ENCODE measurements at regions not wholly inside any gene's neighbourhood (a gene's known extent, or its start where the extent isn't known, plus 50 kb on each side); places are given as distances from the start of the nearest gene placed in this dataset.

DNA sequence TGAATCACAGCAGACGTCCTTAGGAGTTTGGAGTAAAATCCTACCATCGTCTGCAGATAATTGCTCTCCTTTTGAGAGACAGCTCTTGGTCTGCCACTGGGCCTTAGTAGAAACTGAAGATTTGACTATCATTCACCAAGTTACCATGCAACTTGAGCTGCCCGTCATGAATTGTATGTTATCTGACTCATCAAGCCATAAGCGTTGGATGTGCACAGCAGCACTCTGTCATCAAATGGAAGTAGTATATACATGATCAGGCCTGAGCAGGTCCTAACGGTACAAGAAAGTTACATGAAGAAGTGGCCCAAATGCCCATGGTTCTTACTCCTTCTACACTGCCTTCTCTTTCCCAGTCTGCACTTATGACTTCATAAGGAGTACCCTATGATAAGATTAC, 317.8 kb downstream of the GPATCH2 start:
- H2BK120ac ChIP-seq (ENCODE audit: low read depth, low read length): no peak overlapping the region
- H3K27ac ChIP-seq (ENCODE audit: insufficient read depth, low read length): no peak overlapping the region
- no peak overlapping the region for H3K4me3 ChIP-seq (ENCODE audit: insufficient read depth, low read depth, low read length)
- no peak overlapping the region for H3K18ac ChIP-seq (ENCODE audit: low read depth, low read length)
- ChIA-PET CTCF (no interaction called here), POLR2A (ENCODE audit: unreplicated experiment) (interaction anchor here (0.6 kb wide), 1 partner anchor 367 kb away, joined by 3 read pairs; no protein-coding TSS in a partner anchor)
- intact Hi-C loops (cut with micrococcal nuclease): no loop called here
- no peak overlapping the region for H3K4me2 ChIP-seq (ENCODE audit: low read depth, low read length)
- H2BK15ac ChIP-seq (ENCODE audit: low read depth, low read length): no peak overlapping the region
- dilution Hi-C loops (cut with HindIII; ENCODE audit: low sequenced_read_pairs, unreplicated experiment): no loop called here
- in situ Hi-C loops (cut with MboI; ENCODE audit: low sequenced_read_pairs): loop anchor here (25.0 kb wide), 1 partner anchor 1326 kb away; no protein-coding TSS in a partner anchor
- H2BK5ac ChIP-seq (ENCODE audit: low read depth, low read length, poor library complexity, severe bottlenecking): no peak overlapping the region
- H4K20me1 ChIP-seq (ENCODE audit: insufficient read depth, low read length): no peaks in the 10 kb centered on the region
- no peak overlapping the region for H3K23ac ChIP-seq (ENCODE audit: low read depth, low read length)
- DNase-seq: no peak
- H3K9me3 ChIP-seq (ENCODE audit: control insufficient read depth, insufficient read depth, low read length): no peaks in the 10 kb centered on the region
- no peaks in the 10 kb centered on the region for H3K27me3 ChIP-seq (ENCODE audit: control insufficient read depth, insufficient read depth, low read length)
- H2AFZ ChIP-seq (replicated peaks; ENCODE audit: low read length, poor library complexity): no peak overlapping the region
- no peak overlapping the region for H3K56ac ChIP-seq (ENCODE audit: extremely low read depth, insufficient read depth, low read length)
- H3K4ac ChIP-seq (ENCODE audit: low read depth, low read length): no peak overlapping the region
- no peak overlapping the region for H2AK9ac ChIP-seq (replicated peaks; ENCODE audit: low read depth, low read length, poor library complexity)
- no peak for ATAC-seq (ENCODE audit: low read depth)
- H4K8ac ChIP-seq (ENCODE audit: low read depth in 2 of 2, low read length in 2 of 2): no peak overlapping the region
- H3K4me1 ChIP-seq (ENCODE audit: control insufficient read depth, insufficient read depth, low read length): no peaks in the 10 kb centered on the region; the same call in 1 of the 2 replicates
- no peaks in the 10 kb centered on the region for H3K9me1 ChIP-seq (ENCODE audit: insufficient read depth, low read length)
- no peak overlapping the region for H2BK20ac ChIP-seq (ENCODE audit: low read depth, low read length)
- no peak overlapping the region for H4K91ac ChIP-seq (ENCODE audit: insufficient read depth, low read depth, low read length)
- H3K9ac ChIP-seq (ENCODE audit: low read depth, low read length): no peak overlapping the region
- no peak overlapping the region for H4K5ac ChIP-seq (ENCODE audit: low read depth, low read length)
- TF ChIP-seq BHLHE40 (IDR thresholded peaks at IDR 0.05; ENCODE audit: low read depth, low read length) (no peak), USF2 (IDR thresholded peaks at IDR 0.05; ENCODE audit: low read depth, low read length) (no peak), CHD1 (IDR thresholded peaks at IDR 0.05; ENCODE audit: low read depth, low read length) (no peak), CTCF (conservative IDR thresholded peaks at IDR 0.05; ENCODE audit: low read depth, low read length) (no peak), RCOR1 (IDR thresholded peaks at IDR 0.05; ENCODE audit: insufficient replicate concordance, low read length) (no peak), MAFK (IDR thresholded peaks at IDR 0.05; ENCODE audit: low read depth, low read length) (no peak), FOS (IDR thresholded peaks at IDR 0.05; ENCODE audit: low read depth, low read length) (no peak), POLR2A (IDR thresholded peaks at IDR 0.05; ENCODE audit: low read depth, low read length) (no peak), RFX5 (IDR thresholded peaks at IDR 0.05; ENCODE audit: low read depth, low read length) (no peak), NFE2L2 (IDR thresholded peaks at IDR 0.05; ENCODE audit: low read depth, low read length) (no peak), MXI1 (IDR thresholded peaks at IDR 0.05; ENCODE audit: borderline replicate concordance, low read depth, low read length) (no peak), RAD21 (IDR thresholded peaks at IDR 0.05; ENCODE audit: low read length) (no peak), MAZ (IDR thresholded peaks at IDR 0.05; ENCODE audit: borderline replicate concordance, low read depth, low read length) (no peak), CEBPB (IDR thresholded peaks at IDR 0.05; ENCODE audit: low read depth, low read length) (no peak), SMC3 (IDR thresholded peaks at IDR 0.05; ENCODE audit: low read depth, low read length) (no peak)
- TF ChIP-seq, protein P1, sequence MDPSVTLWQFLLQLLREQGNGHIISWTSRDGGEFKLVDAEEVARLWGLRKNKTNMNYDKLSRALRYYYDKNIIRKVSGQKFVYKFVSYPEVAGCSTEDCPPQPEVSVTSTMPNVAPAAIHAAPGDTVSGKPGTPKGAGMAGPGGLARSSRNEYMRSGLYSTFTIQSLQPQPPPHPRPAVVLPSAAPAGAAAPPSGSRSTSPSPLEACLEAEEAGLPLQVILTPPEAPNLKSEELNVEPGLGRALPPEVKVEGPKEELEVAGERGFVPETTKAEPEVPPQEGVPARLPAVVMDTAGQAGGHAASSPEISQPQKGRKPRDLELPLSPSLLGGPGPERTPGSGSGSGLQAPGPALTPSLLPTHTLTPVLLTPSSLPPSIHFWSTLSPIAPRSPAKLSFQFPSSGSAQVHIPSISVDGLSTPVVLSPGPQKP (IDR thresholded peaks at IDR 0.05; ENCODE audit: borderline replicate concordance, low read depth, low read length): no peak
- H3K14ac ChIP-seq (replicated peaks; ENCODE audit: low read depth, low read length): no peak overlapping the region
- H3K36me3 ChIP-seq (ENCODE audit: control insufficient read depth, insufficient read depth, low read length): no peaks in the 10 kb centered on the region
- no peak overlapping the region for H2AK5ac ChIP-seq (ENCODE audit: low read depth, low read length)
- no CpG with 5 or more reads among the region's 5 CpGs for WGBS, 2 experiments (ENCODE audit: extremely low coverage in 2 of 2, insufficient read length in 1 of 2)
- H3K79me1 ChIP-seq (ENCODE audit: low read depth in 1 of 2, low read length in 2 of 2): no peaks in the 10 kb centered on the region
- BruUV-seq (replicated peaks): no TSS peak

All from IMR-90 (cell line).